GM19035 (cell line): ENCODE measurements at regions not wholly inside any gene's neighbourhood (a gene's known extent, or its start where the extent isn't known, plus 50 kb on each side); places are given as distances from the start of the nearest gene placed in this dataset.
A peak's percentile ranks its signal among the peaks of the same experiment; 100 is the strongest.
"Not testable (repeated sequence)": the region's sequence is repeated elsewhere in the genome, so short reads cannot be mapped to it uniquely, and the experiment has no call there.

Source experiments
- ATAC-seq: cut with Tn5 transposase; IDR thresholded peaks from one replicate; pipeline ENCODE4 v1.9.1; 2021; ENCODE audit not compliant: unreplicated experiment

- ATAC-seq = no peak
These were observed 248.3 kb downstream of the PHF14 start for GRCh38 chr7:11221984-11222383.

GRCh38 chr7:11224535-11224934 lies 250.9 kb downstream of the PHF14 start:
- ATAC-seq = no peak

GRCh38 chr7:11228515-11228914 lies 254.8 kb downstream of the PHF14 start:
- ATAC-seq = no peak

GRCh38 chr7:11231190-11231589 lies 257.5 kb downstream of the PHF14 start:
- no peak for ATAC-seq

GRCh38 chr7:11232462-11232861 lies 258.8 kb downstream of the PHF14 start:
- no peak for ATAC-seq

- no peak for ATAC-seq
These were observed 260.2 kb downstream of the PHF14 start for GRCh38 chr7:11233871-11234270.

- no peak for ATAC-seq
These were observed 261.8 kb downstream of the PHF14 start for GRCh38 chr7:11235491-11235890.

- no peak for ATAC-seq
These were observed 263.0 kb downstream of the PHF14 start for GRCh38 chr7:11236680-11237079.

- ATAC-seq = no peak
These were observed 264.1 kb downstream of the PHF14 start for GRCh38 chr7:11237742-11238141.

GRCh38 chr7:11239316-11239715 lies 265.6 kb downstream of the PHF14 start:
- no peak for ATAC-seq

GRCh38 chr7:11243739-11244138 lies 270.1 kb downstream of the PHF14 start:
- ATAC-seq = no peak

- no peak for ATAC-seq
These were observed 270.5 kb downstream of the PHF14 start for GRCh38 chr7:11244149-11244548.

- no peak for ATAC-seq
These were observed 273.9 kb downstream of the PHF14 start for GRCh38 chr7:11247545-11247944.

- no peak for ATAC-seq
These were observed 277.8 kb downstream of the PHF14 start for GRCh38 chr7:11251436-11251835.

GRCh38 chr7:11252011-11252607 lies 278.4 kb downstream of the PHF14 start:
- peak; percentile 15 for ATAC-seq

GRCh38 chr7:11252705-11253272 lies 279.1 kb downstream of the PHF14 start:
- ATAC-seq = peak; percentile 50

- ATAC-seq = no peak
These were observed 282.8 kb downstream of the PHF14 start for GRCh38 chr7:11256501-11256900.

GRCh38 chr7:11261470-11261869 lies 287.8 kb downstream of the PHF14 start:
- no peak for ATAC-seq

- ATAC-seq = no peak
These were observed 292.4 kb downstream of the PHF14 start for GRCh38 chr7:11266101-11266500.

- ATAC-seq = no peak
These were observed 298.7 kb downstream of the PHF14 start for GRCh38 chr7:11272352-11272751.

GRCh38 chr7:11274074-11274473 lies 300.4 kb downstream of the PHF14 start:
- no peak for ATAC-seq

GRCh38 chr7:11281953-11282352 lies 308.3 kb downstream of the PHF14 start:
- no peak for ATAC-seq

- not testable (repeated sequence) for ATAC-seq
These were observed 309.9 kb downstream of the PHF14 start for GRCh38 chr7:11283584-11283983.
